ELF-1 (cell line): ENCODE measurements at regions not wholly inside any gene's neighbourhood (a gene's known extent, or its start where the extent isn't known, plus 50 kb on each side); places are given as distances from the start of the nearest gene placed in this dataset.
A peak's percentile ranks its signal among the peaks of the same experiment; 100 is the strongest.

Experiments used
- DNase-seq: peaks from one replicate; pipeline ENCODE4 v3.0.0-alpha.2; 2016; ENCODE audit warnings: low read depth, low spot score

DNA sequence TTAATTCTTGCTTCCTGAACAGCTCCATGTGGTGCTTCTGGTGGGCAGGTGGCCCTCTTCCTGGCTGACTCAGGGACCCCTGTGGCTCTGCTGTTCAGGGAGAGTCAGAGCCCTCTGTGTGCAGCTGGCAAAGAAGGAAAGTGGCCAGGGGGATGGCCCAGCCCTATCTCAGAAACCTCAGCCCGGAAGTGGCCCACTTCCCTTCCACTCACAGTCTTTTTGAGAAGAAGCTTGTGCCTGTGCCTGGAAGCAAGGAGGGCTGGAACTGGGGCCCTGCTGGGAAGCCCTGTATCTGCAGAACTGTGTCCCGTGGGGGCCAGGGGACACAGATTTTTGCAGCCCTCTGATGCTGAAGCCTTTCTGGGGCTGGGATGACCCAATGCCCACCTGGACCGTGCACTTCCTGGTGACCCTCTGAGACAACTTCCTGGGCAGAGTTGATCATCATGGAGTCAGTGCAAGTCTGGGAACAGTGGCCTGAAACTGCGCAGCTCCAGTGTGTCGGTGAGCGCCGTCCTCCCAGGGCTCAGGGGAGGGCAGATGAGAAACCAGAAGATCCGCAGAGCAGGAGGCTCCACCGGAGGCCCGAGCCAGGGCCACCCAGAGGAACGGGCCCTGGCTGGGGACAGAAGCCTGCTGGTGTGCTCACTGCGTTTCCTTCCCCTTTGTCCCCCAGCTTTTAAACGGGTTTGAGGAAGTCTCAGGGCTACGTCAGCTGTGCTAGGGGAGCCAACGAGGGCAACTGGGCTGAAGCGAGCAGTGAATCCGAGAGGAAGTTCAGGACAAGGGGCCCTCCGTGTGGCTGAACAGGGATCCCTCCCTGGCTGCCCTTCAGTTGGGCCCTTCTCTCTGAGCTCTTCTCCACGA, 217.4 kb upstream of the RTL1 start:
- no peak for DNase-seq

DNA sequence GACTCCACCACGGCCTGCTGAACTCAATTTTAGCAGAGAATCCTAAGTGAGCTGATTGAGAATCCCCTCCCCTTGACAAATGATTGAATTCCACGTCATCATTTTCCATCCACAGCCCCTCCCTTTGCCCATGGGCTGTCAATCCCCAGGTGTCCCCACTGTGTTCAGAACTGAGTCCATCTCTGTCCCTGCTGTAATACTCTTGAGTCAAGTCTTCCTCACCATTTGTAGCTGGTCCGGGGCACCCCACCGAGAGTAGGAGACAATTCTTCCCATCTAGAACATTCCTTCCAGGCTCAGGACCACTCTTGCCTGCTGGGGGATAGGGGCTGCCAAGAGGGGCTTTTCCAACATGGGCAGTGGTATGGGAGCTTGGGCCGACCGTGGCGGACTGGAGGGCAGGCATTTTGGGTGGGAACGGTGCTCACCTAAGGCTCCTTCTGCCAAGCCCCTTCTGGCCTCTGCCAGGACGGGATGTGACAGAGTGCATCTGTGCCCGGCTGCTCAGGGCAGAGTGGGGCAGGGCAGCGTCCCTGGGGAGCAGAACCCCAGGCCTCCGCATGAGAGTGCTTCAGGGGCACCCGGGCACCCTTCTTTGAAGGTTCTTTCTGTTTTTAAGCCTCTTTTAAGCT, 218.1 kb upstream of the RTL1 start:
- peak; percentile 0 for DNase-seq

DNA sequence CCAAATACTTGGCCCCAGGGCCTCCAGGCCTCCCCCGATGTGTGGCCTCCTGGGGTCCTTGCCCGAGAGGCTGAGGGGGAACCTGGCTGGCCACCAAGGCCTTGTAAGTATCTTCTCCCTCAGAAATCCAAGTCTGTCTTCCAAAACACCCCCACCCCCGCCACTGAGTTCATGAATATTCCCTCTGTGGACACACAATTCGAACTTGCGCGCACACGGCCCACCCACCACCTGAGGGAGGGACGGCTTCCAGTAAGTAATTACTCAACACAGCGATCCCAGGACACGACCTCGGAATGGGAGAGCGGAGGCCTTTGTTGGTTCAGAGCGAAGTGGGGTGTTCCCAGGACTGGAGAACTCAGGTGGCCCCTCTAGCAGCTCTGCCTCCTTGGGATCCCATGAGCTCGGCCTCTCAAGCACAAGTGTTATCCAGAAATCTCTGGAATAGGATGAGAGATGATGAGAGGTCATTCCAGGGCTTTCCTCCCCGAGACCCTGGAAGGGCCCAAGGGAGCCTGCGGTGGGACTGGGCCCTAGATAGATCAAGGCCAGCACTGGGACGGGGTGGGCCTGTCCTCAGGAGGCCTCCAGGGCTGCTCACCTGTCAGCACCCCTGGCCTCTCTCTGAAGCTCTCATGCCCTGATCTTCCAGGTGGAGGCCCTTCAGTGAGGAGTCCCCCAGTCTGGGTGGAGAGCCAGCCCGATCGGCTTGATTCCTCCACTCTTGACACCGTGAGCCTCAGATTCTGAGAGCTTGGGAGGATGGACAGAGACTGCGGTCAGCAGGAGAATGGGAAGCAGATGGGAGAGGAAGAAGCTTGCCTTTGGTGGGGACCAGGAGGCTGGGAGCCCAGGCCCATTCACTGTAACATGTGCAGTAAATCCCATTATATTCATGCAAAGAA, 219.0 kb upstream of the RTL1 start:
- DNase-seq: no peak

DNA sequence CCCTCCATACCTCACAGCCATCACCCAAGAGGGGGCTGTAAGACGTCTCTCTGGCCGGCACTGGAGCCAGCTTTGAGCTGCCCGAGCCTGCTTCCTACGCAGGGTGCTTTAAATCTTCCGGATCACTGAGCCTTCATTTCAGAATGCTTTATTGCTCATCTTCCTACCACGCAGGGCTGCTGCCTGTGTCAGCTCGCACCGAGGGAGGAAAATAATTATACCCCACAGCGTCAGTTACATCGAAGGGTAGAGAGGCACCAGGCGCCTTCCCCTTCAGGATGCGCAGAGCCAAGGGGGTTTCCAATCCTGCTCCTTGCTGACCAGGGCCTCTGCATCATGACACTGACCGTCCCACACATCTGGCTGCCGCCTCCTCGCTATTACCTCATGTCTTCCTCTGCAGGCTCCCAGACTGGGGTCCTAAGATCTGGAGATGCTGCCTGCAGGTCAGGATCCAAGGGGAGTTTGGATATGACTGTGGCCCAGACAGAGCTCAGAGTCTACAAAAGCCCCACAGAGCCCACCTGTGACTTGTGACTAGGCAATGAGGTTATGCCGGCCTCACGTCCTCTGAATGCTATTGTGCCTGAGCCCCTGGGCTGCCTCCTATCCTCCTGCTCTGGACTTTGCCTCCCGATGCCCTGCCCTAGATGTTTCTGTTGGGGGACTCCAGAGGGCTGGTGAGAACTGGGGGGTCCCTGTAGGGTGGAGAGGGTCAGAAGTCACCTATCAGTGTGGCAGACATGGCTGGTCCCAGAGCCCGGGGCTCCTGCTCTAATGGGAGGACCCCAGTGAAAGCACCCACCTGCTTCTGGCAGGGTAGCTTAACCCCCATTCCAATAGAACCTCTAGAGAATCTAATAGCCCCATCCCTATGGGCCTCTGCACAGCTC, 220.3 kb upstream of the RTL1 start:
- no peak for DNase-seq

DNA sequence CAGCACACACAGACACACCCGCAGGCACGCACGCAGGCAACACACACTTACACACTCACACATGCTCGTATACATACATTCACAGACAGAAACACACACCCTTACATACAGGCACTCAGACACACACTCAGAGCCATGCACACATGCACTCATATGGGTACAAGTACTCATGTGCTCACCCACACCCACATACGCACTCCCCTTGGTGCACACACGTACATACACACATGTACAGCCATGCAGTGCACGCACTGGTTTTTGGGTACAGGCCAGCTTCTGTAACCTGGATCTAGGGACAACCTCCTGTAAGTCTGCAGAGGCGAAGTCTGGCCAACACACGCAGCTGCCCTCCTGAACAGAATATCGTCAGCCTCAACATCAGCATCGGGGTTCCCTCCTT, 221.3 kb upstream of the RTL1 start:
- no peak for DNase-seq

DNA sequence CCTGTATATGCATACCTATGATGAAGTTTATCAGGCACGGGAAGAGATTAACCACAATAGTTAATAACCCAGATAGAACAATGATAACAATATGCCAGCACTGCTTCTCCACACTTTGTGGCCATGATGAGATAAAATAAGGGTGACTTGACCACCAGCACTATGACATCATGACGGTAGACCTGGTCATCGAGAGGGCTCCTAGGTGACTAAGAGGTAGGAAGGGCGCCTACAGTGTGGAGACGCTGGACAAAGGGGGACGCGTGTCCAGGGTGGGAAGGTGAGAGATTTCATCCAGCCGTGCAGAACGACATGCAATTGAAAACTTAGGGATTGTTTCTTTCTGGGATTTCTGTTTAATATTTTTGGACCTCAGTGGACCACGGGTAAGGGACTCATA, 221.8 kb upstream of the RTL1 start:
- no peak for DNase-seq

DNA sequence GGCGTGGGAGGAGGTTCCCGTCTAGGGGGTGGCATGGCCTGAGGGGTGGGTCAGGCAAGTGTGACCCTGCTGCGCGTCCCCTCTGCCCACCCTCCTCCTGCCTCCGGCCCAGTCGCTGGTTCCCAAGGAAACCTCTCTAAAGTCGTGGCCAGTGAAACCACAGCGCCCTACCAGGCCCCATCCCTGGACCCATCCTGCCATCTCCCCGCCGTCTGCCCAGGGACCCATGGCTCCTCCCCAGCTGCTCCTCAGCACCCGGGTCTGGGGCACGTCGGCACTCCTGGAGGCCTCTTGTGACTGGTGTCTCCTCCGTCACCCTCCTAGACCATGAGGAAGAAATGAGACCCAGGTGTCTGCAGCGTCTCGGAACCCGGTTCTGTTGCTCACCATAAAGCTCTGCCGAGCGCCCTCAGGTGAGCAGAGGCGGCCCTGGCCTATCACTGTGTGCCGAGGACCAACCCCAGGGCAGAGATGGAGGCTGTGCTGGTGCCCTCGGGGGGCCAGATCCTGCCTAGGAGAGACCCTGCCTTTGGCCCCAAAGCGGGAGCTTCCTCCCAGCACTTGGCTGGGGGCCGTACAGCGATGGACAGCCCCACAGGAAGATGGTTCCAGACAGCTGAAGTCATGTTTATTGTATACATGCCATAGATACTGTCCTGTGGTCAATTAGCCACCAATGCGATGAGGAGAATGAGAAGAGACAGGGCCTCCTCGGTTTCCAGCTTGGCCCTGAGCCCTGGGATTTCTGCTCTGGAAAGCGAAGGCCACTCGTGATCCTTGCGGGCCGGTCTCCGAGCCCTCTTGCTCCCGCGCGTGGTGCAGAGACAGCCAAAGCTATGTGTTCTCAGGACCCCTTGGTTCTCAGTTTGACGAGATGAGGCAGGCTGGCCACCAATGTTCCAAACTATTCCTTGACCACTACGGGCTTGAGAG, 222.5 kb upstream of the RTL1 start:
- DNase-seq: no peak

DNA sequence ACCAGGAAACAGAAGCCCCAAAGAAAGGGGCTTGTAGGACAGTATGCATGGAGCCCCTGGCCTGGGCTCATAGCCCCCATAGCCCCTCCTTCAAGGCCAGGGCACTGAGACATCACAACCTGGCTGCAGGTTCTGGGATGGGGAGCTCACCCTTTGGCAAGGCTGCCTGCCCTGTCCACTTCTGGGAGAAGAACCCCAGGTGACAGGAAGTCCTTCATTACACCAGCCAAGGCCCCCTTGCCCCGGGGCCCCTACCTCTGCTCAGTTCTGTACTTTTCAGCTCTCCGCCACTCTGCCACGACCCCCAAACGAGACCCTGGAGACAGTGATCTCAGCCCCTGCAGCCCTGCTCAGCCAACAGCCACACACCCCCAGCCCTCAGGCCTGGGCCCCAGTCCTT, 223.2 kb upstream of the RTL1 start:
- no peak for DNase-seq

DNA sequence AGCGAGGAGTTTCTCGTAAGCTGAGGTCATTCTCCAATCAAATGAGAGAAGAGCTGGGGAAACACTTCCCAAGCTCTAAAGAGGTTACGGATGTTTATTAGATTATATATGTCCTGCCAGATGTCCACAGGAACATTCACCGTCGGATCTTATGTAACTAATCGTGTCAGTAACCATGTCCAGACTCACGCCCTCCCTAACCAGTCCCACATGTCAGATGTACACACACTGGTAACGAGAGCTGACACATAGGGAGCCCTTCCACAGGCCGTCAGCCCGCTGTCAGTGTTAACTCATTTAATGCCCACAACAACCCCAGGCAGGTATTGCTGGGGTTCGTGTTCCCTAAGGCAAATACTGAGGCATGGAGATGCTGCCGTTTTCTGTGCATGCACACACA, 223.7 kb upstream of the RTL1 start:
- no peak for DNase-seq

DNA sequence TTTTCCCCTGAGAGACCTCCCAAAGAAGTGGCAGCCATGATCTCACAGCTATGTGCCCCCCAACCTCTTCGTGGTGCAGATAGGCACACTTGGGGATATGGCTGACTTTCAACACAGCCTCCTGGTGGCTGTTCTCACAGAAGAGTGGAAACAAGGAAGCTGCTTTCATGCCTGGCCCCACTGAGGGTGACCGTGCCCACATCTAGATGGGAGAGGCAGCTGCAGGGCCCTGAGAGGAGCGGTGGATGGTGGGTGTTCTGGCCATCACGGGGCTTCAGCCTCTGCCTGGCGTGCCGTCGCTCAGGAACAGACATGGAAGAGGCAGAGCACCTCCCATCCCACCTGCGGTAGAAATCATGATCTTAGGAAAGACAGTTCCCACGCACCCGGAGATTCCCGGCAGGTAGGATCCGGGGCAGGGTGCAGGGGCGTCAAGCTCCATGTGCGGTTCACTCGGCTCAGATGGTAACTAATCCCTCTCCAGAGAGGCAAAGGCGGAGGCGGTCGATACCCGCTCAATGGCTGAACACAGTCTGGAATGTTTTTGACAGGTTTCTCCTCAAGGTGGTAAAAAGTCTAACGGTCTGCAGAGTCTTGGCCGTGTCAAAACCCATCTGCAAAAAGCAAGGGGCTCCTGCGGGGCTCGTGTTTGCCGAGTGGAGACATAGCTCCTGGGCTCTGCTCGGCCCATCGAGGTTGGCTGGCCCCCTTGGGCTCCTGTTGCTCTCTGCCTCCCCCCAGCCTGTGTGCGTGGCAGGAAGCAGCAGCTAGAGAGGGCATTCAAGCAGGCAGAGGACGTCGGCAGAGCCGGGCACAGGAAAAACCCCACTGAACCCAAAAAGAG, 225.2 kb upstream of the RTL1 start:
- no peak for DNase-seq

DNA sequence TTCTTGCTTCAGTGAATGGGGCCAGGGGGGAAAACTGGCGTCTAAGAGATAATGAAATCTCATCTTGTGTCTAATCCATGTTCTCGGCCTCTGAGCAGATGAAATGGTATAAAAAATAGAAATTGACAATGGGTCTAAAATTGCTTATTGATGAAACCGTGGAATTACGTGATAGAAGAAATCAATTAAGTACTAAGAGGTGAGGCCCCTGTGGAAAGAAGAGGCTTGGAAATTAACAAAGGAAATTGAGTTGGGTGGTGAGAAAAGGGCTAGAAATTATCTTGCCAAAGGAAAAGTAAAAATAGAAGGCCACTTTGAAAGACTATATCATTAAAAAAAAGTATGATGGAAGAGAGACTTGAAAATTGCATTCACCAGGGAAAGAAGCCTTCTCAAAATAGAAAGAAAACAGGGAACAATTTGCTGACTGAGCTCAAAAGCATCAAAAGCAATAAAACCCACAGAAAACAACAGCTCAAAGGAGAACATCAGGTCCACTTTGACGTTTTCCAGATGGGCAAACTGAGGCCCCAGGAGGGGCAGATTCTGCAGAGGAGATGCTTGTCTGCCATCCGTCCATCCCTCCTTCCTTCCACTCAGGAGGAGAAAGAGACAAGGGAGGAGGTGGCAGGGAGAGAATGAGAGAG, 226.1 kb upstream of the RTL1 start:
- no peak for DNase-seq

DNA sequence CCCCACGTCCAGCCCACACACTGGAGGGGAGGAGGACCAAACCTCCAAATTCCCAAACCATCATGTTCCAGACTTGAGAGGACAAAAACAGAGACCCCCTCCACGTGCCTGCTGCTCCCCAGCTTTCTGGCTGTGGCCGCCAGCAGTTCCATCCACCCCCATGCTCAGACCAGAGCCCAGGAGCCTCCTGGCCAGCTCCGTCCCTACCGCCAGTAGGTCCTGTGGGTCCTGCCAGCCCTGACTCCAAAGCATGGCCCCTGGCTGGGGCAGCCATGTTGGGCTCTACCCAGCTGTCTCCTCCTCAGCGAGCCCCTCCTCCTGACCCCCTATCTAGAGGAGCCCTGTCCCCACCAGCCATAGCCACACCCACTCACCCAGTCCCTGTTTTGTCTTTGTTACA, 227.3 kb upstream of the RTL1 start:
- DNase-seq: no peak

DNA sequence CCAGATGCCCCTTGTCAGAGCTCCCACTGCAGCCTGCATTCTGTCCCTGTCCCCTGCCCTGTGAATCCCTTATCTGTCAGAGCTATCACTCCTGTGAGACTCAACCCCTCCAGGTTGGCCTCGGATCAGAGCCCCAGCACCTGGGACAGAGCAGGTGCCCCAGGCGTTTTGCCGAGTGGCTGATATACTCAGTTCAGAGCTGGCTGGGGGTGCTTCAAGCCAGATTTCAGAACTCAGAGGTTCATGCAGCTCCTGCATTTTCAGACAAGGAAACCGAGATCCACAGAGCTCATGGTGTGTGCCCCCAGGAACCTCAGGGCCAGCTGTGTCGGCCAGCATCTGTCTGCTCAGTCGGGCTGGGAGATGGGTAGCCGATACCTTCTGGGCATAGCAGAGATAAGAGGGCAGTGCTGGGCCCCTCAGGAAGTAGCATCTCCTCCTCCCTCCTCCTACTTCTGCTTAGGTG, 228.0 kb upstream of the RTL1 start:
- DNase-seq: peak; percentile 72

DNA sequence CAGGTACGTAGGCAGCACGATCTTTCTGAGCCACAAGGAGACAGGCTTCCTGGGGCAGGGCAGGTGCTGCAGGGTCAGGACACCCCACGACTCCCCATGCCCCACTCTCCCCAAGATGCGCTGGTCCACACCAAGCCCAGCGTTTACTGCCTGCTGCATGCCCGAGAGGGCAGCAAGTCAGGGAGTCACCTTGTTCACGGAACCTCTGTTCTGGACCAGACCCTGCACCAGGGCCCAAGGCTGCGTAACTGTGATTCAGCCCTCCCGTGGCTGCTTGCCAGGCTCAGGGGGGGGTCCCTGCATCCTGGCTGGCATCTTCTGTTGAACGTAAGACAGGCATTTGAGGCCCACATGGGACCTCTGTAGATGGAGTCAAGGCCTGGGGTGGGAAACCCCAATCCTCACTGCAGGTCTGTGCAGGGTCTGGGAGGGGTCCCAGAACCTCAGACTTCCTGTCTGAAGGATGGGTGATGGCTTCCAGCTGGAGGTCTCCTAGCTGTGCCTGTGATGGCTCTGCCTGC, 228.6 kb upstream of the RTL1 start:
- no peak for DNase-seq

DNA sequence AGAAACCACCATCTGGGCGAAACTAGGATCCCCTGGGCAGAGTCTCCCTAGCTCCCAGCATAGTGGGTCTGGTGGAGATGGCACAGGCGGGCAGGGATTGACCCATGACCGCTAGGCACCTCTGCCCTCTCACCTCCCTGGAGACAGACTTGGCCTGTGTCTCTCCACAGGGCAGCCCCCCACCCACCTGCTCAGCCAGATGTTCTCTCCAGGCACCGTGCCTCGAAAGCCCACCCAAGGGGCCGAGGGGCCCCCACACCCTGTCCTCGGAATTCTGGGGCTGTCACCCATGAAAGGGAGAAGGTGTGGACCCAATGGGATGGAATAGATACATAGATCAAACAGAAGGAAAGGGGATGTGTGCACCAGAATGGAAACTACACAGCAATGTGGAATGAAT, 229.1 kb upstream of the RTL1 start:
- no peak for DNase-seq

DNA sequence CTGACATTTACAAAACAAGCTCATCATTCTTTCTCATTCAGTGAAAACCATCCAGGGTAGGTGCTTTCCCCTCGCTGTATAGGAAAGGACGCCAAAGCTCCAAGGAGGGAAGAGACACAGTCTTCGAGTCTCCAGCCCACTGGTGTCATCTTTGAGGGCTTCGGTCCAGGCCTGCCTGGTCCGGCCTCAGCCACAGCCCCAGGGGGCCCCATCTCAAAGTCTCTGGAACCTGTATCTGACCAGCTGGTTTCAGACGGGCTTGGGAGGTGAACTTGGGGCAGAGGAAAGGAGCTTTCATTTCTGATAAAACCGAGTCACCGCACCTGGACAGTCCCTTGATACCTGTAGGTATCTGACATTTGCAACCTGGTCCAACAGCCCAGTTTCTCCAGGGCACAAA, 229.5 kb upstream of the RTL1 start:
- DNase-seq: no peak

DNA sequence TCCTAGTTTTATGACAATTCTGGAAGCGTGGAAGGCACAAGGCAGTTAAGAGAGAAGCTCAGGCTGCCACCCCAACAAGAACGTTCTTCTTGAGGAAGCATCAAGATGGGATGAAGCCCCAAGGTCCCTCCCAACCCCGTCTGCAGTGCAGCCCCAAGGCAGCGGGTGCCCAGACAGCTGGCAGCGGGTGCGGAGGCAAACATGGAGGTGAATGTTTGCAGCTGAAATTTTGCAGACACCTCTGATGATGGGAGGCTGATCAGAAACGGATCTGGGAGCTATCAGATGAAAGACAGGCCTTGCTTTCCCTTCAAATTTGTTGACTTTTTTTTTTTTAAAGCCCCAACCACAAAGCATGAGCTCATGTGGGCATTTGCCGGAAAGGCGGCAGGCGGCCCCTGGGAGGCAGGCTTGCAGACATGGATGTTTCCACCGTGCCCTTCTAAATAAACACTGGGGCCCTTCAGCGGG, 230.7 kb upstream of the RTL1 start:
- no peak for DNase-seq

DNA sequence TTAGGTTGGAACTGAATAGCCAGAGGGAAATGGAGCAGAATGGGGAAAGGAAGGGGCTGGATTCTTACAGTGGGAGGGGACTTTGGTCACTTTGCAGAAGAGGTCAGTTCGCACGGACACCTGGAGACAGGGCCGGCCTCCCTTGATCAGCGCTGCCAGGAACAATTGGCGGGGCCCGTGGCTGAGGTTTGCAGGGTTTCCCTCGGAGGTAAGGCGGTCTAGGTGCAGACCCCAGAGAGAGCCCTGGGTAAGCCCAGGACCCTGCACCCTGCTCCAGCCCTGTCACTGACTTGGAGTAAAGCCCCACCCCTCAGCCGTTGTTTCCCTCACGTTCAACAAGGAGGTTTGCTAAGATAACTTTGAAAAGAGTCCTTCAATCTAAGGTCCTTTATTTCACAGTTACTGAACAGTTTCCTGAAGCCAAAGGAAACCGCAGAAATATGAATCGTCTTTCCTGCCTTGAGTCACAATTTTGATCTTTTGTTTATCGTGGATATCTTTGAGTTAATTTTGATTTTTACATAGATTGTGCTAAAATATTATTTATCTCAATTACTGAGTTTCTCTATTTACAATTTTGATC, 231.4 kb upstream of the RTL1 start:
- no peak for DNase-seq
